ENCODE measurements at regions not wholly inside any gene's neighbourhood (a gene's known extent, or its start where the extent isn't known, plus 50 kb on each side); places are given as distances from the start of the nearest gene placed in this dataset.
"Not testable (repeated sequence)": the region's sequence is repeated elsewhere in the genome, so short reads cannot be mapped to it uniquely, and the experiment has no call there.

GRCh38 chrX:127221821-127222220, 402.3 kb downstream of the PRR32 start:
- not testable (repeated sequence) for FAIRE-seq

- FAIRE-seq, result no peak
Observed at GRCh38 chrX:127243654-127244053, 424.1 kb downstream of the PRR32 start.

GRCh38 chrX:127259742-127260141, 440.2 kb downstream of the PRR32 start:
- no peak for FAIRE-seq

GRCh38 chrX:127276326-127276725, 456.8 kb downstream of the PRR32 start:
- no peak for FAIRE-seq

GRCh38 chrX:127300511-127300910, 481.0 kb downstream of the PRR32 start:
- FAIRE-seq, result no peak

- FAIRE-seq, result no peak
Observed at GRCh38 chrX:127302841-127303240, 483.3 kb downstream of the PRR32 start.

GRCh38 chrX:127305013-127305412, 485.5 kb downstream of the PRR32 start:
- no peak for FAIRE-seq

GRCh38 chrX:127306262-127306661, 486.7 kb downstream of the PRR32 start:
- no peak for FAIRE-seq

GRCh38 chrX:127313635-127314034, 494.1 kb downstream of the PRR32 start:
- peak; percentile 93 for FAIRE-seq

GRCh38 chrX:127317159-127317558, 497.6 kb downstream of the PRR32 start:
- no peak for FAIRE-seq

- peak; percentile 28 for FAIRE-seq
Observed at GRCh38 chrX:127324128-127324527, 504.6 kb downstream of the PRR32 start.
